PC-9 (cell line): ENCODE measurements at regions not wholly inside any gene's neighbourhood (a gene's known extent, or its start where the extent isn't known, plus 50 kb on each side); places are given as distances from the start of the nearest gene placed in this dataset.

ENCODE experiments used
- BruUV-seq: library from RNA; stranded (reverse); fragments of 400-500 nt; replicated peaks from 2 replicates; lab custom pipeline; 2021; lab: Mats Ljungman, UMichigan
- CTCF ChIA-PET: fragments of 300-600 bp; sonication (Branson Sonifier 250); formaldehyde crosslinking; loops from one replicate; lab custom pipeline; 2022; ENCODE audit warnings: antibody characterized with exemption; lab: Charles Lee
- POLR2A ChIA-PET: fragments of 300-600 bp; sonication (Branson Sonifier 250); formaldehyde crosslinking; loops from one replicate; lab custom pipeline; 2022; ENCODE audit warnings: antibody characterized with exemption; ENCODE audit not compliant: unreplicated experiment; lab: Charles Lee
- DNase-seq, 2 experiments: peaks; one replicate each; pipeline versions ENCODE4 v3.0.0 to v3.0.0-alpha.2; 2015 to 2022; ENCODE audit warnings: mixed read lengths in 1 of 2
- H2AFZ ChIP-seq: fragments of 200-600 bp; sonication (generic); 2 replicates; pipeline ENCODE4 v1.8.1; 2017; ENCODE audit warnings: antibody characterized with exemption
- H3F3A ChIP-seq: fragments of 200-600 bp; sonication (generic); 2 replicates; pipeline ENCODE4 v1.8.1; 2017; ENCODE audit warnings: antibody characterized with exemption, mild to moderate bottlenecking, low read depth; ENCODE audit not compliant: insufficient read depth
- H3K27ac ChIP-seq: fragments of 200-600 bp; sonication (generic); 2 replicates; pipeline ENCODE4 v1.6.1; 2016; ENCODE audit warnings: mixed run types
- H3K27me3 ChIP-seq: fragments of 200-600 bp; sonication (generic); 2 replicates; pipeline ENCODE4 v1.6.1; 2016; ENCODE audit warnings: low read depth, mixed run types; ENCODE audit not compliant: insufficient read depth
- H3K36me3 ChIP-seq: fragments of 200-600 bp; sonication (generic); 2 replicates; pipeline ENCODE4 v1.6.1; 2016; ENCODE audit warnings: low read depth, mixed run types
- H3K4me1 ChIP-seq: fragments of 200-600 bp; sonication (generic); replicated peaks from 2 replicates; pipeline ENCODE4 v1.6.1; 2016; ENCODE audit warnings: mixed run types; ENCODE audit not compliant: insufficient read depth
- H3K4me2 ChIP-seq: fragments of 200-600 bp; sonication (generic); 2 replicates; pipeline ENCODE4 v1.6.1; 2017; ENCODE audit warnings: mixed run types
- H3K4me3 ChIP-seq: fragments of 200-600 bp; sonication (generic); 2 replicates; pipeline ENCODE4 v1.6.1; 2016; ENCODE audit warnings: mixed run types
- H3K79me2 ChIP-seq: fragments of 200-600 bp; sonication (generic); 2 replicates; pipeline ENCODE4 v1.6.1; 2017; ENCODE audit warnings: low read depth, mixed run types
- H3K9me2 ChIP-seq: fragments of 200-600 bp; sonication (generic); 2 replicates; pipeline ENCODE4 v1.8.1; 2017; ENCODE audit warnings: mild to moderate bottlenecking; ENCODE audit not compliant: insufficient read depth
- H3K9me3 ChIP-seq: fragments of 200-600 bp; sonication (generic); 2 replicates; pipeline ENCODE4 v1.8.1; 2016; ENCODE audit warnings: low read depth; ENCODE audit not compliant: insufficient read depth
- H4K20me1 ChIP-seq: fragments of 200-600 bp; sonication (generic); 2 replicates; pipeline ENCODE4 v1.8.1; 2017; ENCODE audit not compliant: insufficient read depth
- CTCF ChIP-seq: fragments of 200-600 bp; sonication (generic); conservative IDR thresholded peaks from 2 replicates; pipeline ENCODE4 v1.6.1; 2017; ENCODE audit warnings: mixed run types, antibody characterized with exemption, mild to moderate bottlenecking, moderate library complexity
- EZH2 ChIP-seq: fragments of 200-600 bp; sonication (generic); IDR thresholded peaks from 2 replicates; pipeline ENCODE4 v1.8.0; 2017; ENCODE audit warnings: antibody characterized with exemption, low read depth
- intact Hi-C: fragments of 100-400 bp; cut with micrococcal nuclease; formaldehyde crosslinking; loops from one replicate; pipeline ENCODE4 v1.10.0; 2022; ENCODE audit not compliant: unreplicated experiment

- intact Hi-C loops, result no loop called here
- Histone ChIP-seq H3K9me2 (no peaks in the 10 kb centered on the region), H3K27me3 (no peaks in the 10 kb centered on the region), H3K4me1 (peaks cover 16% of the 10 kb centered on the region), H4K20me1 (no peaks in the 10 kb centered on the region), H2AFZ (no peak overlapping the region), H3K79me2 (no peaks in the 10 kb centered on the region), H3K9me3 (no peaks in the 10 kb centered on the region), H3K27ac (no peak overlapping the region), H3K36me3 (no peaks in the 10 kb centered on the region), H3K4me3 (no peak overlapping the region), H3F3A (no peaks in the 10 kb centered on the region; the same call in 1 of the 2 replicates), H3K4me2 (no peak overlapping the region)
- TF ChIP-seq CTCF, result no peak
- TF ChIP-seq EZH2, result no peak
- no TSS peak for BruUV-seq
- ChIA-PET POLR2A (no interaction called here), CTCF (no interaction called here)
- no peak for DNase-seq
Measured at GRCh38 chr1:224517171-224517570, 82.6 kb upstream of the WDR26 start.

GRCh38 chr1:224518528-224518927 lies 83.9 kb upstream of the WDR26 start:
- H3K9me3 ChIP-seq, result no peaks in the 10 kb centered on the region; the same call in 1 of the 2 replicates
- CTCF ChIA-PET, result no interaction called here
- no peak for TF ChIP-seq CTCF
- no peak for TF ChIP-seq EZH2
- intact Hi-C loops, result no loop called here
- H3K4me2 ChIP-seq, result no peak overlapping the region
- no TSS peak for BruUV-seq
- no peak overlapping the region for H2AFZ ChIP-seq
- POLR2A ChIA-PET, result no interaction called here
- no peaks in the 10 kb centered on the region for H3K27me3 ChIP-seq
- no peaks in the 10 kb centered on the region for H3K79me2 ChIP-seq
- no peak for DNase-seq
- H3K4me1 ChIP-seq, result peaks cover 16% of the 10 kb centered on the region
- H3K9me2 ChIP-seq, result no peaks in the 10 kb centered on the region
- no peak overlapping the region for H3K4me3 ChIP-seq
- no peak overlapping the region for H3K27ac ChIP-seq
- H3K36me3 ChIP-seq, result no peaks in the 10 kb centered on the region
- H3F3A ChIP-seq, result no peaks in the 10 kb centered on the region
- no peaks in the 10 kb centered on the region for H4K20me1 ChIP-seq

- H2AFZ ChIP-seq, result no peak overlapping the region
- H3K36me3 ChIP-seq, result no peaks in the 10 kb centered on the region
- TF ChIP-seq EZH2 (no peak), CTCF (no peak)
- no peaks in the 10 kb centered on the region for H4K20me1 ChIP-seq
- BruUV-seq, result no TSS peak
- no peaks in the 10 kb centered on the region for H3F3A ChIP-seq
- ChIA-PET CTCF (no interaction called here), POLR2A (interaction anchor here (0.6 kb wide), 2 partner anchors 116 to 284 kb away, joined by 4 read pairs; no protein-coding TSS in a partner anchor)
- H3K79me2 ChIP-seq, result no peaks in the 10 kb centered on the region
- H3K27me3 ChIP-seq, result no peaks in the 10 kb centered on the region
- peaks cover under 1% of the 10 kb centered on the region for H3K9me3 ChIP-seq
- H3K27ac ChIP-seq, result no peak overlapping the region
- no peak overlapping the region for H3K4me3 ChIP-seq
- H3K4me2 ChIP-seq, result no peak overlapping the region
- H3K9me2 ChIP-seq, result no peaks in the 10 kb centered on the region
- intact Hi-C loops, result no loop called here
- peaks cover 12% of the 10 kb centered on the region; the same call in 1 of the 2 replicates for H3K4me1 ChIP-seq
- DNase-seq, result no peak
Measured at GRCh38 chr1:224519874-224520273, 85.3 kb upstream of the WDR26 start.
